Left ventricle myocardium superior (tissue), 1 donor: ENCODE measurements at regions not wholly inside any gene's neighbourhood (a gene's known extent, or its start where the extent isn't known, plus 50 kb on each side); places are given as distances from the start of the nearest gene placed in this dataset.
"Not testable (repeated sequence)": the region's sequence is repeated elsewhere in the genome, so short reads cannot be mapped to it uniquely, and the experiment has no call there.

ENCODE experiments used
- ATAC-seq: fragments of 200-7000 bp; cut with Tn5 transposase; one replicate; pipeline ENCODE4 v1.9.1; 2020; ENCODE audit warnings: mild to moderate bottlenecking, moderate library complexity
- DNase-seq: peaks from one replicate; pipeline ENCODE4 v3.0.0-alpha.2; 2020
- intact Hi-C: fragments of 100-400 bp; cut with micrococcal nuclease; formaldehyde crosslinking; loops from one replicate; pipeline ENCODE4 v1.11.0; 2022
- donor health status: DM: no; HTN: yes; CAD: no; lungs with severe emphysema.

GRCh38 chrY:9619541-9619940, 91.9 kb downstream of the TSPY10 start:
- intact Hi-C loops, result no loop called here

DNA sequence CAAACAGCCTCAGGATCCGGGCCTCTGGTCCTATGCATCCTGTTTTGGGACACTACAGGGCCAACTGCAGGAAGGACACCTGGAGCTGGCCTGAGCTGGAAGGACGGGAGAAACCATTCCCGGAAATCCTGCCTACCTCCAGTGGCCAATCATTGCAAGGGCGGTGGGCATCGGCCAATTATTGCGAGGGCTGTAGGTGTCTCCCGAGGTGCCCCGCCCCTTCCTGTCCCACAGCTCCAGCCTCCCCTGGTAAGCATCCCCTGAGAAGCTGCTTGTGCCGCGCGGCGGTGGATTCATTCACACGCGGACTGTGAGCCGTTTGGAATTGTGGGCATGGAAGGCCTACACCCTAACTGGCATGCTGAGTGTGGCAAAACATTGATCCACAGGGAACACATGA, 95.5 kb downstream of the TSPY10 start:
- DNase-seq (no peak), ATAC-seq (no peak)
- intact Hi-C loops, result no loop called here

More at GRCh38 chrY:9619541-9619940, 91.9 kb downstream of the TSPY10 start:
- ATAC-seq, result no peak
- DNase-seq, result no peak

GRCh38 chrY:9640595-9641132, 113.0 kb downstream of the TSPY10 start:
- DNase-seq, intact Hi-C loops, ATAC-seq: not testable (repeated sequence)

DNA sequence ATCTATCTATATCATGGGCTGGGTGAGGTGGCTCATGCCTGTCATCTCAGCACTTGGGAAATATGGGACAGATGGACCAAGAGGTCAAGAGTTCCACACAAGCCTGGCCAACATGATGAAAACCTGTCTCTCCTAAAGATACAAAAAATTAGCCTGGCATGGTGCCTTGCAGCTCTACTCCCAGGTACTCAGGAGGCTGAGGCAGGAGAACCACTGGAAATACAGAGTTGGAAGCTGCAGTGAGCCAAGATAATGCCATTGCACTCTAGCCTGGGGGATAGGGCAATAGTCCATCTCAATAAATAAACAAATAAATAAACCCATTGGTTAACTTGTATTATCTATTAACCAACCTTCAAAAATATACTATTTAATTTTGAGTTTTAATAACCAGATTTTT, 138.5 kb downstream of the TSPY10 start:
- intact Hi-C loops, ATAC-seq, DNase-seq: not testable (repeated sequence)

DNA sequence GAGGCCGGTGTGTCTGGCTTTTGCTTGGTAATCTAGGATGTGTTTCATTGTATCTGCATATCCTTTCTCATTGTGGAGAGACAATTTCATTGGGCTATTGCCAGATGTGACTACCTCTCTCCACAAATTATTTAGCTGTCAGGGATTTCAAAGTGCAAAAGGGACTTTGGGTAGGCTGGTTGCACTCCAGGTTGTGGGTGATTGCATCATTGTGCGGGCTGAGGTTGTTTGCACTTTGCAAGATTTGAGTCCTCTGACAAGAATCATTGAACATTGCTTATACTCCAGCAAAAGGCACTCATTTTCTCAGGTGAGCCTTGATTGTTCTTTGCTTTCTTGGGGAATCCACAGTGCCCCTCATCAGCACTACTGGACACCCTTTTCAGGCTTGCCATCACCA, 164.8 kb downstream of the TSPY10 start:
- DNase-seq, intact Hi-C loops, ATAC-seq: not testable (repeated sequence)

DNA sequence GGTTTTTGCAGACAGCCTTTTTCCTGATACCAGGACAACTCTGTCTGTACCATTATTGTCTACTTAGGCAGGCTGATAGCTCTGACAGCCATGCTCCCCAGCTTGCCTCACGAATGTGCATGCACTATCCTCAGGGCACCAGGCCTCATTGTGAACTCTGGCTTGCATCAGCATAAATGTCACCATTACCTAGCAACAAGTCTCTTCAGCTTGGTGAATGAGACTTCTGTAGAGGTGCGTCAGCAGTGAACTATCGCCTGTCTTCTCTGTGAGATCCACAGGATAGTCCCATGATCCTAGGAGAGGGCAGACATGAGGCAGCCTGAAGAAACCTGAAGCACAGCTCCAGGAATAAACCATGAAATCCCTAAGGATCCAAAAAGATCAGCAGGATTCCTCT, 189.3 kb downstream of the TSPY10 start:
- DNase-seq, ATAC-seq, intact Hi-C loops: not testable (repeated sequence)

GRCh38 chrY:9718803-9719202, 191.1 kb downstream of the TSPY10 start:
- DNase-seq, intact Hi-C loops: not testable (repeated sequence)
- ATAC-seq, result peak; percentile 26

DNA sequence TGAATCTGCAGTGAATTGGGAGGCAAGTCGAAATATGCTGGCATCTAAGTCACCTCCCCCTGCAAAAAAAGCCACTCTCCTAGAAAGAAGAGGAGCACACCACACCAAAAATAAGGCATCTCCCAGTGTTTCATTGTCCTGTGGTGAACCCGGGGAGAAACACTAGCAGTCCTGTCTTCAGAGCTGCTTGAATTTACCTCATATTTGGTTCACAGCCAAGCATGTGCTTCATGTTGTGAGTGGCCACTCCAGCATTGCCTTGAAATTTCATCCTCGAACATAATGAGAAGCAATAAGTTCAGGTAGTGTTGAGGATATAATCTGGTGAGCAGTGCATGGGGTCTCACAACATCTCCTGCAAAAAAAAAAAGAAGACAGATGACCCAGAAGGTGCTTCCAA, 191.9 kb downstream of the TSPY10 start:
- intact Hi-C loops, DNase-seq: not testable (repeated sequence)

DNA sequence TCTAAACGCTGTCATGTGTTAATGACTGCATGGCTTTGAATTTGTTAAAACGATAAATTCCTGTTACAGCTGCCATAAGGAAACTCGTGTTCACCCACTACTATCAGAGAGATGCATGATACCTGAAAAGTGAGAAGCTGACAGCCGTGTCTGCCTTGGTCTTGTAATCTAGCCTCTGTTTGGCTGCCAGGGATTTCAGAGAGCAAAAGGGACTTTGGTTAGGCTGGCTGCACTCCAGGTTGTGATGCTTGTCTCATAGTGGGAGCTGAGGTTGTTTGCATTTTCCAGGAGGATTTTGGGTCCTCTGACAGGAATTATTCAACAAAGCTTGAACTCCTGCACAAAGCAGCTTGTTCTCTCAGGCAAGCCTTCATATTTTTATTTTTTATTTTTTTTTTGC, 209.9 kb downstream of the TSPY10 start:
- intact Hi-C loops, DNase-seq, ATAC-seq: not testable (repeated sequence)

More for the DNA sequence above, 191.9 kb downstream of the TSPY10 start:
- ATAC-seq, result not testable (repeated sequence)

- DNase-seq, intact Hi-C loops: not testable (repeated sequence)
- ATAC-seq, result peak; percentile 34
Observed at GRCh38 chrY:9755975-9756374, 228.3 kb downstream of the TSPY10 start.

DNA sequence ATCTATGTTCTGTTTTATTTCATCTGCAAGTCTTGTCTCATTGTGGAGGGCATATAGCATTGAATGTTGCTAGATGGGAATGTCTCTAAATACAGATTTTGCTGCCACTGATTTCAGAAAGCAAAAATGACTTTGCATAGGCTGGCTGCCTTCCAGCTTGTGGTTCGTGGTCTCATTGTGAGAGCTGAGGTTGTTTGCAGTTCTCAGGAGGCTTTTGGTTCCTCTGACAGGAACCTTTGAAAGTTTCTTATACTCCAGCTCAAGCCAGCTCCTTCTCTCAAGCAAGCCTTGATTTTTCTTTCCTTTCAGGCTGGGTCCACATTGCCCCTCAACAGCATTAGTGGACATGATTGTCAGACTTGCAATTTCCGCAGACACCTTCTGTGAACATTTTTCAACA, 229.8 kb downstream of the TSPY10 start:
- ATAC-seq, intact Hi-C loops, DNase-seq: not testable (repeated sequence)

DNA sequence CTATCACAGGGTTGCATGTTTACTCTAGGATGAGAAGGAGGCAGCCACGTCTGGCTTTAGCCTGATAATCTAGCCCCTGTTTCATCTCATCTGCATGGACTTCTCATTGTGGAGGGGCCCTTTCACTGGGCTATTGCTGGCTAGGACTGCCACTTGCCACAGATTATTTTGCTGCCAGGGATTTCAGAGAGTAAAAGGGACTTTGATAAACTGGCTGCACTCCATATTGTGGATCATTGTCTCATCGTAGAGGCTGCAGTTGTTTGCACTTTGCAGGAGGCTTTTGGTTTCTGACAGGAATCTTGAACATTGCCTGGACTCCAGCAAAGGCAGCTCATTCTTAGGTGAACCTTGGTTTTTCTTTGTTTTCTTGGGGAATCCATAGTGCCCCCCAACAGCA, 234.8 kb downstream of the TSPY10 start:
- intact Hi-C loops, result not testable (repeated sequence)

GRCh38 chrY:9769312-9769711, 241.6 kb downstream of the TSPY10 start:
- intact Hi-C loops, ATAC-seq, DNase-seq: not testable (repeated sequence)

More for the DNA sequence above, 234.8 kb downstream of the TSPY10 start:
- DNase-seq, ATAC-seq: not testable (repeated sequence)

DNA sequence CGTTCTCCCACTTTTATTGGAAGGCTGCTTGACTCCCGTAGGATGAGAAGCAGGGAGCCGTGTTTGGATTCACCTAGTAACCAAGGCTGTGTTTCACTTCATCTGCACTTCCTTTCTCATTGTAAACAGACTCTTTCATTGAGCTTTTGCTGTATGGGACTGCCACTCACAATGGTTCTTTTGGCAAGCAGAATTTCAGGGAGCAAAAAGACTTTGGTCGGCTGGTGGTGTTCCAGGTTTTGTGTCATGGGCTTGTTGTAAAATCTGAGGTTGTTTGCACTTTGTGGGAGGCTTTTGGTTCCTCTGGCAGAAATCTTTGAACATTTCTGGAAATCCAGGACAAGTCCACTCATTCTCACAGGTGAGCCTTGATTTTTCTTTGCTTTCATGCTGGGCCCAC, 243.4 kb downstream of the TSPY10 start:
- intact Hi-C loops, DNase-seq, ATAC-seq: not testable (repeated sequence)

DNA sequence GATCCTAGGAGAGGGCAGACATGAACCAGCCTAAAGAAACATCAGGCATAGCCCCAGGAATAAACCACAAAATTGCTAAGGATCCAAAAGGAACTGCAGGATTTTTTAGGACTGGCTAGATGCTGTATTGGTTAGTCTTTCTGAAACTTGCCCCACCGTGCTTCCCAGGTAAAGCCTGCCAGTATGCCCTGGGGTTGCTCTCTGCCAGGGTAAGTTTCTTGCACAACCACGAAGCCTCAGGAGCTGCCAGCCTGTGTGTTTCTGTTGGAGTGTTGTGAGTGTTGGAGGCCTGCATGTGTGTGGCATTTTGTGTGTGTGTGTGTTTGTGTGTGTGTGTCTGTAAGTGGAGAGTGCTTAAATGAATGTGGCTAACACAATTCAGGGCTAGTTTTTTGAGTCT, 244.4 kb downstream of the TSPY10 start:
- DNase-seq, intact Hi-C loops, ATAC-seq: not testable (repeated sequence)

DNA sequence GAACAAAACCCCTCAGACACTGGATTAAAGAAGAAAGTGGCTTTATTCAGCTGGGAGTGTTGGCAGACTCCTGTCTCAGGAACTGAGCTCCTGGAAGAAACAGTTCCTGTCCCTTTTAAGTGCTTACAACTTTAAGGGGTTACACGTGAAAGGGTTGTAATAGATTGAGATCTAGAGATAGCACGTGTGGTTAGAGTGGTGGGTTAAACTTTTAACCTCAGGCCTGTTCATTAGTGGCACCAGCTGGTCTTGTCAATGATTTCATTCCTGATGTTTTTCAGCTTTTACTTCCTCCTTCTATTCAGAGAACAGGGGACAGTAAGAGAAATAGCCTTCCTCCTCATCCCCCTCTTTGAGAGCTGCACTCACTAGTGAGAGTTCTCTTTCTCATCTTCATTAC, 247.1 kb downstream of the TSPY10 start:
- ATAC-seq, DNase-seq, intact Hi-C loops: not testable (repeated sequence)

DNA sequence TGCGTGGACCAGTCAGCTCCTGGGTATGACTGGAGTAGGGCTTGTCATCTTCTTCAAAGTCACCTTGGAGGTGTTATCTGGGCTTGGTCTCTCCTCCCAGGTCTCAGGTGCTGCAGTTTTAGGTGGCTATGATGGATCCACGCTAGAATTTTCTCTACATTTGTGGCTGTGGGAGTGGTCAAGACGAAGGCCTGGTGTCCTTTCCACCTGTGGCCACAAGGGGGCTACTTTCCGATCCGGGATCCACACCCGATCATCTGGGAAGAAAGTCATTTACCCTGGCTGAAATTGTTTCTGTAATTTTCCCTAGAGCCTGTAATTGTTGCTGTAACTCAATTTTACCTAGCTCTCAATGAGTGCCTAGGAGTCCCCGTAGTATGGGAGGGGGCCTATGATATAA, 248.0 kb downstream of the TSPY10 start:
- DNase-seq, ATAC-seq, intact Hi-C loops: not testable (repeated sequence)

DNA sequence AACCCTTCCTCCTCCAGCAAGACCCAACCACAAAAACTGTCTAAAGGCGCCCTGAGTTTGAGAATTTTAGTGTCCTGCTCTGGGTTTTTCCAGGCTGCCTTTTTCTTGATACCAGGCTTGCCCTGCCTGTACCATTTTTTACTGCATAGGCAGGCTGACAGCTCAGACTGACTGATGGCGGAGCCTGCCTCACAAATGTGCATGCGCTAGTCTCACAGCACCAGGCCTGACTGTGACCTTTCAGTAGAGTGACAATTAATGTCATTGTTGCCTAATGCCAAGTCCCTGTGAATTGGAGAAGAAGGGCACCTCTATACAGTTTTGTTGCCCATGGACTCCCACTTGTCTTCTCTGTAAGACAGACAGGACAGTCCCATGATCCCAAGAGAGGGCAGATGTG, 253.9 kb downstream of the TSPY10 start:
- intact Hi-C loops, result not testable (repeated sequence)

DNA sequence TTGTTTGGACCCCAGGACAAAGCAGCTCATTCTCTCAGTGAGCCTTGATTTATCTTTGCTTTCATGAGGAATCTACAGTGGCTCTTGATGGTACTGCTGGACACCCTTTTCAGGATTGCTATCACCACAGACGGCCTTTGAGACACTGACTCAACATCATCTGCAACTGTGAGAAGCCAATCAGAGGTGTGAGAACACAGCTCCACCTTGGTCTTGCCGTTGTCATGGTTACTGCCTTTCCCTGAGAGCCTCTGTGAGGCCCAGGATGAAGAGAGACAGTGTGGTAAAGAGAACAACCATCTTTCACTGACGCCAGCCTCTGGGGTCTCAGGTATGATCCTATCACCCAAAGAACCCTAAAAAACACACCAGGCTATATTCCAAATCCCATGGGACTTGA, 270.2 kb downstream of the TSPY10 start:
- ATAC-seq, intact Hi-C loops, DNase-seq: not testable (repeated sequence)

More for the DNA sequence above, 253.9 kb downstream of the TSPY10 start:
- not testable (repeated sequence) for ATAC-seq, DNase-seq

DNA sequence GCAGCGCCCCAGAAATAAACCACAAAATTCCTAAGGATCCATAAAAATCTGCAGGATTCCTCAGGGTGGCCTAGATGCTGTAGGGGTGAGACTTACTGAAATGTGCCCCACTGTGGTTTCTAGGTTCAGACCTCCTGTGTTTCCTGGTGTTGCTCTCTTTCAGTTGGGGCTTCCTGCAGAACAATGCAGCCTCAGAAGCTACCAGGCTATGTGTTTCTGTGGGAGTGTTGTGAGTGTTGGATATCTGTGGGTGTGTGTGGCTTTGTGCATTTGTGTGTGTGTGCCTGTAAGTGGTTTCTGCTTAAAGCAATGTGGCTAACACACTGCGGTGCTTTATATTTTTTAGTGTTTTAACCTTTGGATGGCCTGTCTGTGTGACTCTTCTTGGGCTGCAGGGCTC, 277.6 kb downstream of the TSPY10 start:
- ATAC-seq, result no peak
- intact Hi-C loops, result no loop called here

More for the DNA sequence above, 277.6 kb downstream of the TSPY10 start:
- no peak for DNase-seq
